Natural killer cell (primary cell): ENCODE measurements at regions not wholly inside any gene's neighbourhood (a gene's known extent, or its start where the extent isn't known, plus 50 kb on each side); places are given as distances from the start of the nearest gene placed in this dataset.

ENCODE experiments used
- ATAC-seq, 3 donors: fragments of 150-1000 bp in 2 of 3; fragments of 200-7000 bp in 1 of 3; cut with Tn5 transposase; 1 replicate in 1 of 3; 2 replicates in 2 of 3; pipeline ENCODE4 v1.10.0; 2021; ENCODE audit warnings: mild to moderate bottlenecking in 2 of 3, moderate library complexity in 2 of 3
- DNase-seq, 2 donors: peaks; one replicate each; pipeline versions ENCODE4 v3.0.0 to v3.0.0-alpha.2; 2013 to 2021; ENCODE audit warnings: mixed read lengths in 1 of 2
- H3K27ac ChIP-seq: one replicate; pipeline ENCODE4 v1.5.1; 2013; ENCODE audit warnings: mild to moderate bottlenecking, low read length
- H3K27me3 ChIP-seq: one replicate; pipeline ENCODE4 v1.6.1; 2013; ENCODE audit warnings: low read length; ENCODE audit not compliant: control insufficient read depth, insufficient read depth
- H3K36me3 ChIP-seq: one replicate; pipeline ENCODE4 v1.6.1; 2013; ENCODE audit warnings: low read length; ENCODE audit not compliant: control insufficient read depth, insufficient read depth
- H3K4me1 ChIP-seq: one replicate; pipeline ENCODE4 v1.6.1; 2013; ENCODE audit warnings: low read length; ENCODE audit not compliant: control insufficient read depth, insufficient read depth
- H3K4me3 ChIP-seq: one replicate; pipeline ENCODE4 v1.5.1; 2013; ENCODE audit warnings: low read length
- H3K9me3 ChIP-seq: one replicate; pipeline ENCODE4 v1.6.1; 2013; ENCODE audit warnings: low read length; ENCODE audit not compliant: control insufficient read depth, insufficient read depth
- H3K27ac Mint-ChIP-seq, 2 donors: one replicate each; pipeline ENCODE4 v1.8.0; 2022; ENCODE audit warnings: mild to moderate bottlenecking in 2 of 2, mixed read lengths in 2 of 2, moderate library complexity in 1 of 2
- H3K27me3 Mint-ChIP-seq, 2 donors: one replicate each; pipeline ENCODE4 v1.8.0; 2022; ENCODE audit warnings: low read depth in 2 of 2, mixed read lengths in 2 of 2
- H3K36me3 Mint-ChIP-seq: one replicate; pipeline ENCODE4 v1.8.0; 2022; ENCODE audit warnings: mixed read lengths
- H3K4me1 Mint-ChIP-seq, 2 donors: one replicate each; pipeline ENCODE4 v1.8.0; 2022; ENCODE audit warnings: mixed read lengths in 2 of 2
- H3K4me3 Mint-ChIP-seq: one replicate; pipeline ENCODE4 v1.8.0; 2022; ENCODE audit warnings: mild to moderate bottlenecking, moderate library complexity, mixed read lengths
- H3K9me3 Mint-ChIP-seq, 2 donors: one replicate each; pipeline ENCODE4 v1.8.0; 2022; ENCODE audit warnings: mixed read lengths in 2 of 2
- WGBS: methylation state at CpG from one replicate; pipeline ENCODE4 v1.1.7; 2013; ENCODE audit warnings: missing lambda C conversion rate; ENCODE audit not compliant: insufficient coverage; 5-methylcytosine and 5-hydroxymethylcytosine counted together
- intact Hi-C: fragments of 100-400 bp; cut with micrococcal nuclease; formaldehyde crosslinking; loops from one replicate; pipeline ENCODE4 v1.14.2; 2022
- TF ChIP-seq, protein P1 (sequence below): fragments of 200-600 bp; IDR thresholded peaks from one replicate; pipeline ENCODE4 v1.8.0; 2022; ENCODE audit warnings: antibody characterized with exemption

DNA sequence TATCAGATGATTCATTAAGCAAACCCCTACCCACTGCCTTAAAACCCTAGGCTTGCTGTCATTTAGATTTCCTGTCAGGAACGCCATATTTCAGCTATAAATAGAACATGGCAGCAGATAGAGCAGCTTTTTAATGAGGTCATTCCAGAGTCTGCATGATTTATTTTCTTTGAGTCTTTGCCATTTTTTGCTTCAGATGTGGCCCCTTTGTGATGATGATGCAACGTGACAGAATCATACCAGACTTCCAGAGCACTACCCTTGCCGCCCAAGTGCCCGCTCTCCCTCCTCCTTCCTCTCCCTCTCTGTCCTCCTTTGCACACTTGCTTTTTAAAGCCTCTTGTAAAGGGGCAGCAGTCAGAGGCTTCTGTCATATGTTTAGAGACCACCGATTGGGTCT is 55.5 kb upstream of the TRIM67 start:
- 35% methylated on average over 5 of the region's 5 CpGs for WGBS
- H3K9me3 ChIP-seq, result no peaks in the 10 kb centered on the region

DNA sequence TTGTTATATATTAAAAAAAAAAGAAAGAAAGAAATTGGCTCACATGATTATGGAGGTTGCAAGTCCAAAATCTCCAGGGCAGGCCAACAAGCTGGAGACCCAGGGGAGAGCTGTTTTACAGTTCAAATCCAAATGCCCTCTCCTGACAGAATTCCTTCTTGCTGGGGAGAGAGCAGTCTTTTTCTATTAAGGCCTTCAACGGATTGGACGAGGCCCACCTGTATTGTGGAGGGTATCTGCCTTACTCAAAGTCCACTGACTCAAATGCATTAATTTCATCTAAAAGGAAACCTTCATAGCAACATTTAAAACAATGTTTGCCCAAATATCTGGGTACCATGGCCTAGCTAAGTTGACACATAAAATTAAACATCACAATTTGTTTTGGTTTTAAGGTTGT is 56.9 kb upstream of the TRIM67 start:
- H3K36me3 Mint-ChIP-seq, result no peaks in the 10 kb centered on the region
- peaks cover 15 to 39% of the 10 kb centered on the region in 2 donors for H3K27me3 Mint-ChIP-seq
- no CpG with 5 or more reads among the region's 2 CpGs for WGBS
- no peak overlapping the region for H3K27ac Mint-ChIP-seq
- ATAC-seq (no peak), DNase-seq (no peak)
- peaks cover 0 to 12% of the 10 kb centered on the region in 2 donors for H3K4me1 Mint-ChIP-seq
- Histone ChIP-seq H3K27me3 (no peaks in the 10 kb centered on the region), H3K4me1 (no peaks in the 10 kb centered on the region), H3K27ac (no peak overlapping the region), H3K4me3 (no peak overlapping the region), H3K9me3 (no peaks in the 10 kb centered on the region), H3K36me3 (no peaks in the 10 kb centered on the region)
- no peak overlapping the region for H3K4me3 Mint-ChIP-seq
- TF ChIP-seq, protein P1, sequence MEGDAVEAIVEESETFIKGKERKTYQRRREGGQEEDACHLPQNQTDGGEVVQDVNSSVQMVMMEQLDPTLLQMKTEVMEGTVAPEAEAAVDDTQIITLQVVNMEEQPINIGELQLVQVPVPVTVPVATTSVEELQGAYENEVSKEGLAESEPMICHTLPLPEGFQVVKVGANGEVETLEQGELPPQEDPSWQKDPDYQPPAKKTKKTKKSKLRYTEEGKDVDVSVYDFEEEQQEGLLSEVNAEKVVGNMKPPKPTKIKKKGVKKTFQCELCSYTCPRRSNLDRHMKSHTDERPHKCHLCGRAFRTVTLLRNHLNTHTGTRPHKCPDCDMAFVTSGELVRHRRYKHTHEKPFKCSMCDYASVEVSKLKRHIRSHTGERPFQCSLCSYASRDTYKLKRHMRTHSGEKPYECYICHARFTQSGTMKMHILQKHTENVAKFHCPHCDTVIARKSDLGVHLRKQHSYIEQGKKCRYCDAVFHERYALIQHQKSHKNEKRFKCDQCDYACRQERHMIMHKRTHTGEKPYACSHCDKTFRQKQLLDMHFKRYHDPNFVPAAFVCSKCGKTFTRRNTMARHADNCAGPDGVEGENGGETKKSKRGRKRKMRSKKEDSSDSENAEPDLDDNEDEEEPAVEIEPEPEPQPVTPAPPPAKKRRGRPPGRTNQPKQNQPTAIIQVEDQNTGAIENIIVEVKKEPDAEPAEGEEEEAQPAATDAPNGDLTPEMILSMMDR, result no peak
- intact Hi-C loops, result no loop called here
- H3K9me3 Mint-ChIP-seq, result no peaks in the 10 kb centered on the region

More for the DNA sequence above, 55.5 kb upstream of the TRIM67 start:
- no peak for DNase-seq
- intact Hi-C loops, result no loop called here
- Histone ChIP-seq H3K4me1 (no peaks in the 10 kb centered on the region), H3K36me3 (no peaks in the 10 kb centered on the region), H3K4me3 (no peak overlapping the region), H3K27ac (no peak overlapping the region), H3K27me3 (no peaks in the 10 kb centered on the region)
- H3K4me3 Mint-ChIP-seq, result no peak overlapping the region
- H3K4me1 Mint-ChIP-seq, result peaks cover 0 to 17% of the 10 kb centered on the region in 2 donors
- no peaks in the 10 kb centered on the region for H3K9me3 Mint-ChIP-seq
- ATAC-seq, result no peak
- no peak overlapping the region for H3K27ac Mint-ChIP-seq
- peaks cover 13 to 27% of the 10 kb centered on the region in 2 donors for H3K27me3 Mint-ChIP-seq
- H3K36me3 Mint-ChIP-seq, result no peaks in the 10 kb centered on the region
- TF ChIP-seq, protein P1, result no peak

DNA sequence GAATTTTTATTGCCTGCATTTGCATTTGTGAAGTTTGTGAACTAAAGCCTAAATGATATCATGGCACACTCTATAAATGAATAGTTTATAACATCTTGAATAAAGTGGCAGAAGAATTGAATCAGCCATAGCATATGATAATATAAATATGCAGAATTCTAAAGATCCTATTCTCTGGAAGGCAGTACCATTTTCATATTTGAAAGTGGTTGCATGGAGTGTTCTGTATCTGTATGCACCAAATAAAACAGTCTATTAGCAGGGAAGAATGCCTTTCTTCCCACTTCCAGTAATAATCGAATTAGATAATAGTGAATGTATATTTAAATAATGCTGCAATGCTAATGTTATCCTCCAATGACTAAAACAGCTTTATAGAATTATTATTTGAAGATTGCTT is 57.9 kb upstream of the TRIM67 start:
- Histone ChIP-seq H3K36me3 (no peaks in the 10 kb centered on the region), H3K27me3 (no peaks in the 10 kb centered on the region), H3K9me3 (no peaks in the 10 kb centered on the region), H3K4me3 (no peak overlapping the region), H3K4me1 (no peaks in the 10 kb centered on the region), H3K27ac (no peak overlapping the region)
- Mint-ChIP-seq H3K9me3 (no peaks in the 10 kb centered on the region), H3K4me3 (no peak overlapping the region), H3K27me3 (peaks cover 20 to 44% of the 10 kb centered on the region in 2 donors), H3K4me1 (peaks cover 0 to 11% of the 10 kb centered on the region in 2 donors), H3K27ac (no peak overlapping the region), H3K36me3 (no peaks in the 10 kb centered on the region)
- TF ChIP-seq, protein P1, result no peak
- DNase-seq (no peak), ATAC-seq (no peak)
- WGBS, result no CpG with 5 or more reads among the region's 1 CpG
- intact Hi-C loops, result no loop called here

DNA sequence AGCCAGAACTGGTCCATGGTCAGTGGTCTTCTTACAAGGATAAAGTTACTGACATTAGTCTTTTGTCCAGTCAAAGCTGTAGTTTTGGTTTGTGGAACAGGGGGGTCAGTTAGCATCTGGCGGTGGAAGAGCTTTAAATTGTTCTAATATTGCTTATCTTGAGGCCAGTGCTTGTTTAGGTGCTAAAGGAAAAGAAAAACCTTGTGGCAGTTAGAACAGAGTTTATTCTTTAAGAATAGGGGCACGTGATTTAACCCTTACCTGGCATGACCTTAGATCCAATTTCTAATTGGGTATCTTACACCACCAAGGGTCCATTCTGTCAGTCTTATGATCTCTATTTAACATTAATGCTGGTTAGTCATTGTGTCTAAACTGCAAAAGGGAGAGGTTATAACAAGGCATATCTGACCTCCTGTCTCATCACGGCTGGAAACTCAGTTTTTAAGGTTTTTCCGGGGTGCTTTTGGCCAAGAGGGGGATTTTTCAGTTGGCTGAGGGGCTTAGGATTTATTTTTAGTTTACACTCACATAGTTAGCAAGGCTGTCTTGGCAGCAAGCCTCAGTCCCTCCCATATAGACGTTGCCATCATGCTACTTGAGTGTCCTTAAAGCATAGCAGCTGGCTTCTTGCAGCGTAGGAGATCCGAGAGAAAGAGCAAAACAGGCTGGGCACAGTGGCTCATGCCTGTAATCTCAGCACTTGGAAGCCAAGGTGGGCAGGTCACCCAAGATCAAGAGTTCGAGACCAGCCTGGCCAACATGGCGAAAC is 60.1 kb upstream of the FAM89A start:
- no peak for ATAC-seq
- TF ChIP-seq, protein P1, result no peak
- Histone ChIP-seq H3K36me3 (no peaks in the 10 kb centered on the region), H3K4me1 (no peaks in the 10 kb centered on the region), H3K9me3 (no peaks in the 10 kb centered on the region), H3K27me3 (no peaks in the 10 kb centered on the region), H3K27ac (no peak overlapping the region), H3K4me3 (no peak overlapping the region)
- Mint-ChIP-seq H3K9me3 (no peaks in the 10 kb centered on the region), H3K4me1 (no peaks in the 10 kb centered on the region), H3K4me3 (no peak overlapping the region), H3K27ac (no peak overlapping the region), H3K36me3 (no peaks in the 10 kb centered on the region), H3K27me3 (peaks cover 22 to 41% of the 10 kb centered on the region in 2 donors)
- DNase-seq, result no peak
- intact Hi-C loops, result no loop called here
- 85% methylated on average over 9 of the region's 9 CpGs for WGBS
